ENCODE measurements at regions not wholly inside any gene's neighbourhood (a gene's known extent, or its start where the extent isn't known, plus 50 kb on each side); places are given as distances from the start of the nearest gene placed in this dataset.

GRCh38 chr10:21217107-21217506, 308.4 kb downstream of the SKIDA1 start:
- intact Hi-C loops (cut with DNase I), result no loop called here
- Histone ChIP-seq H3K4me3 (ENCODE audit: low read length in 3 of 3) (no peak overlapping the region), H3K36me3 (ENCODE audit: control insufficient read depth in 2 of 3, insufficient read depth in 3 of 3, low read length in 3 of 3) (peaks cover 0 to 2% (median 0%) of the 10 kb centered on the region in 3 donors), H3K4me1 (ENCODE audit: control insufficient read depth in 2 of 3, insufficient read depth in 2 of 3, low read depth in 1 of 3, low read length in 3 of 3) (peaks cover 0 to 2% (median 0%) of the 10 kb centered on the region in 3 donors), H3K27me3 (ENCODE audit: control insufficient read depth, insufficient read depth, low read length) (no peaks in the 10 kb centered on the region), H3K9me3 (ENCODE audit: control insufficient read depth in 2 of 3, insufficient read depth in 1 of 3, low read length in 3 of 3) (peaks cover 0 to 2% (median 0%) of the 10 kb centered on the region in 3 donors), H3K9ac (ENCODE audit: low read length in 3 of 3) (no peak overlapping the region), H3K27ac (ENCODE audit: low read depth in 2 of 2, low read length in 2 of 2) (no peak overlapping the region)
- DNase-seq, result no peak
- no peak for FAIRE-seq
- no peak for TF ChIP-seq CTCF (IDR thresholded peaks at IDR 0.05; ENCODE audit: borderline replicate concordance, extremely low read depth, insufficient read depth)

DNA sequence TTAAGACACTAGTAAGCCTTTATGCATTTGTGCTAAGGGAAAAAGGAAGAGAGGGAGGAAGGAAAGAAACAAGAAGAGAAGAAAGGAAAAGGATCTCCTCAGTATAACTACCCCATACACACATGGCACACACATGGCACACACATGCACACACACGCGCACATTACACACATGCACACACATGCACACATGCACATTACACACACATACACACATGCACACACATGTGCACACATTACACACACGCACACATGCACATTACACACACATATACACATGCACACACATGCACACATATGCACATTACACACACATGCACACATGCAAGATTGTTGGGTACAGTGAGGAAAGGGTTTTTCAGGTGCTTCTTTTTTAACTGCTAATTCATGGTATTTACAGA, 311.2 kb downstream of the SKIDA1 start:
- H3K36me3 ChIP-seq (ENCODE audit: control insufficient read depth in 2 of 3, insufficient read depth in 3 of 3, low read length in 3 of 3), result peaks cover 0 to 2% (median 0%) of the 10 kb centered on the region in 3 donors
- H3K27ac ChIP-seq (ENCODE audit: low read depth in 2 of 2, low read length in 2 of 2), result no peak overlapping the region
- H3K9me3 ChIP-seq (ENCODE audit: control insufficient read depth in 2 of 3, insufficient read depth in 1 of 3, low read length in 3 of 3), result peaks cover 0 to 2% (median 0%) of the 10 kb centered on the region in 3 donors
- H3K9ac ChIP-seq (ENCODE audit: low read length in 3 of 3), result no peak overlapping the region
- no peak for TF ChIP-seq CTCF (IDR thresholded peaks at IDR 0.05; ENCODE audit: borderline replicate concordance, extremely low read depth, insufficient read depth)
- FAIRE-seq (no peak), DNase-seq (no peak)
- H3K27me3 ChIP-seq (ENCODE audit: control insufficient read depth, insufficient read depth, low read length), result no peaks in the 10 kb centered on the region
- H3K4me3 ChIP-seq (ENCODE audit: low read length in 3 of 3), result no peak overlapping the region
- intact Hi-C loops (cut with DNase I), result no loop called here
- peaks cover 0 to 2% (median 0%) of the 10 kb centered on the region in 3 donors for H3K4me1 ChIP-seq (ENCODE audit: control insufficient read depth in 2 of 3, insufficient read depth in 2 of 3, low read depth in 1 of 3, low read length in 3 of 3)

GRCh38 chr10:21213381-21213780, 312.1 kb downstream of the SKIDA1 start:
- peaks cover 0 to 6% (median 2%) of the 10 kb centered on the region in 3 donors for H3K4me1 ChIP-seq (ENCODE audit: control insufficient read depth in 2 of 3, insufficient read depth in 2 of 3, low read depth in 1 of 3, low read length in 3 of 3)
- no peaks in the 10 kb centered on the region for H3K27me3 ChIP-seq (ENCODE audit: control insufficient read depth, insufficient read depth, low read length)
- intact Hi-C loops (cut with DNase I), result no loop called here
- no peak for TF ChIP-seq CTCF (IDR thresholded peaks at IDR 0.05; ENCODE audit: borderline replicate concordance, extremely low read depth, insufficient read depth)
- no peak overlapping the region for H3K4me3 ChIP-seq (ENCODE audit: low read length in 3 of 3)
- no peak overlapping the region for H3K27ac ChIP-seq (ENCODE audit: low read depth in 2 of 2, low read length in 2 of 2)
- no peak overlapping the region for H3K9ac ChIP-seq (ENCODE audit: low read length in 3 of 3)
- FAIRE-seq, result no peak
- peak in 1 of 5 donors; percentile 35 for DNase-seq
- peaks cover 0 to 2% (median 0%) of the 10 kb centered on the region in 3 donors for H3K9me3 ChIP-seq (ENCODE audit: control insufficient read depth in 2 of 3, insufficient read depth in 1 of 3, low read length in 3 of 3)
- peaks cover 0 to 2% (median 0%) of the 10 kb centered on the region in 3 donors for H3K36me3 ChIP-seq (ENCODE audit: control insufficient read depth in 2 of 3, insufficient read depth in 3 of 3, low read length in 3 of 3)

DNA sequence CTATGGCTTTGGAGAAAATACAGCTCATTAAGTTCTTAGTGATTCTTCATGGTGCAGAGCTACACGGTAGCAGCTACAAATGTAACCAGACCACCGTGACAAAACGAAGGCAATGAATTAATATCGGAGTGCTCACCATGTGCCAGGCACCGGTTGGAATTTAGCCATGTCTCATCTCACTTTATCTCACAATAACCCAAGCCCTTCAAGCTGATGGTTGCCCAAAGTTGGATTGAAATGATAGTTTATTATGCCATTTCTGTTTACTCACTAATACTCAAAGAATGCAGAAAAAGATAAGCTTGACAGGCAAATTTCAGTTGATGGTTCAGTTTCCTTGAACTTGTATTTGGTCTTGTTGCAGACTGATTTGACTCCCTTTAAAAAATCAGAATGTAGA, 312.6 kb downstream of the SKIDA1 start:
- FAIRE-seq (no peak), DNase-seq (no peak)
- Histone ChIP-seq H3K27me3 (ENCODE audit: control insufficient read depth, insufficient read depth, low read length) (no peaks in the 10 kb centered on the region), H3K27ac (ENCODE audit: low read depth in 2 of 2, low read length in 2 of 2) (no peak overlapping the region), H3K9me3 (ENCODE audit: control insufficient read depth in 2 of 3, insufficient read depth in 1 of 3, low read length in 3 of 3) (peaks cover 0 to 3% (median 2%) of the 10 kb centered on the region in 3 donors), H3K36me3 (ENCODE audit: control insufficient read depth in 2 of 3, insufficient read depth in 3 of 3, low read length in 3 of 3) (peaks cover 0 to 2% (median 0%) of the 10 kb centered on the region in 3 donors), H3K4me1 (ENCODE audit: control insufficient read depth in 2 of 3, insufficient read depth in 2 of 3, low read depth in 1 of 3, low read length in 3 of 3) (peaks cover 0 to 9% (median 2%) of the 10 kb centered on the region in 3 donors), H3K9ac (ENCODE audit: low read length in 3 of 3) (no peak overlapping the region), H3K4me3 (ENCODE audit: low read length in 3 of 3) (no peak overlapping the region)
- intact Hi-C loops (cut with DNase I), result no loop called here
- TF ChIP-seq CTCF (IDR thresholded peaks at IDR 0.05; ENCODE audit: borderline replicate concordance, extremely low read depth, insufficient read depth), result no peak
